ENCODE measurements at regions not wholly inside any gene's neighbourhood (a gene's known extent, or its start where the extent isn't known, plus 50 kb on each side); places are given as distances from the start of the nearest gene placed in this dataset.

DNA sequence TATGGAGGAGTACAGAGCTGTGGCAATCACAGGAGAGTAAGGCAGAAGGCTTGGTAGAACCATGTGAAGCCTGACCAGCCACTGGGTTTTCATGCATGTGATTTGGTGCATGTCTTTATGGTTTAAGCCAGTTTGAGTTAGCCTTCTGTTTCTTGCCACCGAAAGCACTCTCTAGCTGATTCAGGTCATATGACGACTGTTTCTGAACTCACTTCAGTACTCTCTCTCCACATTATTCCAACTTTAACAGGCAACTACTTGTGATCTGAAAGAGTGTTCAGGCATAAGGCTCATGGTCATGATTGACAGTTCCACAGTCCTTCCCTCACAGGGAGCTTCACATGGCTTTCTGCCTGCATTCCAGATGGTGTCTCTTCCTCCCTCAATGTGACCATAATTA lies 63.3 kb upstream of the TAB2 start:
- DNase-seq (ENCODE audit: low read depth in 2 of 2) = no peak
- no peak for TF ChIP-seq CTCF (IDR thresholded peaks at IDR 0.05; ENCODE audit: low read depth, low read length)
- H3K4me3 ChIP-seq (replicated peaks in 1 of 2; ENCODE audit: low read depth in 2 of 2, low read length in 2 of 2) = no peak overlapping the region

DNA sequence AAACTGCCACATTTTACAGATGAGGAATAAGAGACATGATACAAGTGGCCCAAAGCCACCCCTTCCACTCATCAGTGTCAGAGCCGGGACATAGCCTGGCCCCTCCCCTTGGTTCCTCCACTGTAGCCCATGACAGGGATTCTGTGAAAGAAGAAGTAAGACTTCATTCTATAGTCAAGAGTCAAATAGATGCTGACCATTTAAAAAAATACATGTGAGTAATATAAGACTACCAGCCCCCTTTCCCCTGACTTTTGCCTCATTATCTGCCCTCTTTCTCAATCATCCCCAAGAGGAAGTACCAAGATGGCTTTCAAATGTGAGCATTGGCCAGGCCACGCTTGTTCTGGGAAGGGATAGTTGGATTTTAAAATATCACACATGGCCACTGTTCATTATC lies 57.8 kb upstream of the TAB2 start:
- no peak overlapping the region for H3K4me3 ChIP-seq (replicated peaks in 1 of 2; ENCODE audit: low read depth in 2 of 2, low read length in 2 of 2)
- no peak for DNase-seq (ENCODE audit: low read depth in 2 of 2)
- TF ChIP-seq CTCF (IDR thresholded peaks at IDR 0.05; ENCODE audit: low read depth, low read length) = no peak

- DNase-seq (ENCODE audit: low read depth in 2 of 2) = no peak
- no peak for TF ChIP-seq CTCF (IDR thresholded peaks at IDR 0.05; ENCODE audit: low read depth, low read length)
- no peak overlapping the region for H3K4me3 ChIP-seq (replicated peaks in 1 of 2; ENCODE audit: low read depth in 2 of 2, low read length in 2 of 2)
Measured at GRCh38 chr6:149260214-149260874, 57.2 kb upstream of the TAB2 start.

- no peak for DNase-seq (ENCODE audit: low read depth in 2 of 2)
- TF ChIP-seq CTCF (IDR thresholded peaks at IDR 0.05; ENCODE audit: low read depth, low read length) = no peak
- H3K4me3 ChIP-seq (replicated peaks in 1 of 2; ENCODE audit: low read depth in 2 of 2, low read length in 2 of 2) = no peak overlapping the region
Measured at GRCh38 chr6:149261364-149262040, 56.0 kb upstream of the TAB2 start.

GRCh38 chr6:149263321-149263720 lies 54.2 kb upstream of the TAB2 start:
- DNase-seq (ENCODE audit: low read depth in 2 of 2) = no peak
- H3K4me3 ChIP-seq (replicated peaks in 1 of 2; ENCODE audit: low read depth in 2 of 2, low read length in 2 of 2) = no peak overlapping the region
- no peak for TF ChIP-seq CTCF (IDR thresholded peaks at IDR 0.05; ENCODE audit: low read depth, low read length)

- no peak for TF ChIP-seq CTCF (IDR thresholded peaks at IDR 0.05; ENCODE audit: low read depth, low read length)
- no peak for DNase-seq (ENCODE audit: low read depth in 2 of 2)
- H3K4me3 ChIP-seq (replicated peaks in 1 of 2; ENCODE audit: low read depth in 2 of 2, low read length in 2 of 2) = no peak overlapping the region
Measured at GRCh38 chr6:149264629-149265028, 52.9 kb upstream of the TAB2 start.

All from cardiac fibroblast (primary cell).